GM12878 (cell line): ENCODE measurements at regions not wholly inside any gene's neighbourhood (a gene's known extent, or its start where the extent isn't known, plus 50 kb on each side); places are given as distances from the start of the nearest gene placed in this dataset.

Experiments used
- ATAC-seq: fragments of 200-7000 bp; cut with Tn5 transposase; 3 replicates; pipeline ENCODE4 v1.9.1; 2020; ENCODE audit warnings: mild to moderate bottlenecking, moderate library complexity
- BruUV-seq: library from RNA; stranded (reverse); fragments of 400-500 nt; replicated peaks from 2 replicates; lab custom pipeline; 2021; lab: Mats Ljungman, UMichigan
- CTCF ChIA-PET: fragments of 300-600 bp; sonication (Branson Sonifier 250); formaldehyde crosslinking; extraction: SDS; loops from one replicate; lab custom pipeline; 2021; ENCODE audit warnings: inconsistent platforms; lab: Yijun Ruan, JAX
- POLR2A ChIA-PET: fragments of 350-600 bp; formaldehyde crosslinking; extraction: SDS; loops from one replicate; lab custom pipeline; 2021; ENCODE audit warnings: inconsistent platforms; lab: Charles Lee
- RAD21 ChIA-PET: fragments of 300-600 bp; sonication (Branson Sonifier 250); formaldehyde crosslinking; loops from one replicate; lab custom pipeline; 2023; ENCODE audit warnings: antibody characterized with exemption; ENCODE audit not compliant: unreplicated experiment; lab: Charles Lee
- SMC1A ChIA-PET: fragments of 300-600 bp; sonication (Branson Sonifier 250); formaldehyde crosslinking; loops from one replicate; lab custom pipeline; 2023; ENCODE audit not compliant: unreplicated experiment, uncharacterized antibody; lab: Charles Lee
- DNase-seq: peaks from one replicate; pipeline ENCODE4 v3.0.0-alpha.2; 2011; ENCODE audit warnings: low read depth, low spot score
- FAIRE-seq: peaks from 3 replicates; lab custom pipeline; 2011; peaks lifted over from hg19 to GRCh38; lab: Jason Lieb, UNC
- H2AFZ ChIP-seq: 2 replicates; pipeline ENCODE4 v1.6.0; 2011; ENCODE audit warnings: low read depth, low read length, control low read depth; ENCODE audit not compliant: control insufficient read depth
- H3K27ac ChIP-seq: 2 replicates; pipeline ENCODE4 v1.5.1; 2011; ENCODE audit warnings: control low read depth; ENCODE audit not compliant: control insufficient read depth, insufficient read depth
- H3K27me3 ChIP-seq, 2 experiments: replicated peaks in 1 of 2; 2 replicates each; pipeline versions ENCODE4 v1.6.0 to v1.6.1; 2011; ENCODE audit warnings: low read length in 1 of 2; ENCODE audit not compliant: control insufficient read depth in 2 of 2, insufficient read depth in 2 of 2
- H3K36me3 ChIP-seq, 2 experiments: 2 replicates each; pipeline ENCODE4 v1.5.1; 2011; ENCODE audit warnings: low read length in 1 of 2; ENCODE audit not compliant: control insufficient read depth in 2 of 2, insufficient read depth in 2 of 2
- H3K4me1 ChIP-seq: 2 replicates; pipeline ENCODE4 v1.6.1; 2011; ENCODE audit warnings: mild to moderate bottlenecking, low read length, moderate library complexity, mixed read lengths; ENCODE audit not compliant: control insufficient read depth, insufficient read depth
- H3K4me2 ChIP-seq: 2 replicates; pipeline ENCODE4 v1.6.0; 2011; ENCODE audit warnings: control low read depth; ENCODE audit not compliant: control insufficient read depth, insufficient read depth
- H3K4me3 ChIP-seq: fragments of 200-600 bp; sonication (generic); 2 replicates; pipeline ENCODE4 v1.5.1; 2016
- H3K79me2 ChIP-seq: 2 replicates; pipeline ENCODE4 v1.6.0; 2011; ENCODE audit warnings: low read length; ENCODE audit not compliant: control insufficient read depth, insufficient read depth
- H3K9ac ChIP-seq: 2 replicates; pipeline ENCODE4 v1.8.0; 2011; ENCODE audit warnings: low read length, control low read depth, mixed read lengths; ENCODE audit not compliant: control insufficient read depth, insufficient read depth
- H3K9me3 ChIP-seq: replicated peaks from 3 replicates; pipeline ENCODE4 v1.5.1; 2011; ENCODE audit warnings: mild to moderate bottlenecking, low read length; ENCODE audit not compliant: control insufficient read depth, insufficient read depth
- H4K20me1 ChIP-seq: 2 replicates; pipeline ENCODE4 v1.6.0; 2011; ENCODE audit not compliant: control insufficient read depth, insufficient read depth
- BHLHE40 ChIP-seq, 2 experiments: fragments of 450-650 bp in 1 of 2; IDR thresholded peaks; 2 replicates each; pipeline ENCODE4 v1.6.1; 2011 to 2017; ENCODE audit warnings: low read depth in 2 of 2, borderline replicate concordance in 1 of 2, improper control_type of control experiment in 1 of 2, low read length in 1 of 2, mild to moderate bottlenecking in 1 of 2
- CHD4 ChIP-seq: fragments of 200-600 bp; sonication (generic); IDR thresholded peaks from 2 replicates; pipeline ENCODE4 v1.6.1; 2016; ENCODE audit warnings: mild to moderate bottlenecking
- EED ChIP-seq: sonication (generic); IDR thresholded peaks from 2 replicates; pipeline ENCODE4 v1.6.1; 2016; ENCODE audit warnings: antibody characterized with exemption, low read depth
- EP300 ChIP-seq, 2 experiments: fragments of 150-350 bp in 1 of 2; IDR thresholded peaks; 2 replicates each; pipeline ENCODE4 v1.6.1; 2011 to 2012; ENCODE audit warnings: low read depth in 2 of 2, low read length in 2 of 2, borderline replicate concordance in 1 of 2, improper control_type of control experiment in 1 of 2, inconsistent platforms in 1 of 2; ENCODE audit not compliant: control insufficient read depth in 1 of 2
- HCFC1 ChIP-seq: fragments of 150-350 bp; IDR thresholded peaks from 2 replicates; pipeline ENCODE4 v1.6.1; 2014; ENCODE audit warnings: low read length
- HDAC2 ChIP-seq: fragments of 200-600 bp; sonication (generic); IDR thresholded peaks from 2 replicates; pipeline ENCODE4 v1.6.1; 2017
- HDGF ChIP-seq: fragments of 450-650 bp; IDR thresholded peaks from 2 replicates; pipeline ENCODE4 v1.6.1; 2016; ENCODE audit warnings: antibody characterized with exemption
- NR2F1 ChIP-seq: fragments of 450-650 bp; conservative IDR thresholded peaks from 2 replicates; pipeline ENCODE4 v1.6.1; 2017; ENCODE audit warnings: mild to moderate bottlenecking
- RCOR1 ChIP-seq: conservative IDR thresholded peaks from 2 replicates; pipeline ENCODE4 v1.6.1; 2012; ENCODE audit warnings: low read depth, low read length, improper control_type of control experiment
- SREBF1 ChIP-seq: IDR thresholded peaks from 2 replicates; pipeline ENCODE4 v1.6.1; 2012; ENCODE audit warnings: mild to moderate bottlenecking, low read length
- SUZ12 ChIP-seq: fragments of 200-600 bp; sonication (generic); IDR thresholded peaks from one replicate; pipeline ENCODE4 v1.6.1; 2018; ENCODE audit warnings: antibody characterized with exemption, mild to moderate bottlenecking; ENCODE audit not compliant: unreplicated experiment
- TCF3 ChIP-seq: IDR thresholded peaks from 2 replicates; pipeline ENCODE4 v1.6.1; 2012; ENCODE audit warnings: low read depth, mild to moderate bottlenecking, low read length, borderline replicate concordance; ENCODE audit not compliant: insufficient read depth
- ZSCAN29 ChIP-seq: fragments of 450-650 bp; IDR thresholded peaks from 2 replicates; pipeline ENCODE4 v1.6.1; 2017; ENCODE audit warnings: mild to moderate bottlenecking, moderate library complexity
- WGBS: methylation state at CpG from one replicate; pipeline ENCODE4 v1.1.6; 2016; ENCODE audit warnings: low lambda C conversion rate; ENCODE audit not compliant: insufficient replicate concordance, insufficient coverage; ENCODE audit errors: missing lambda C conversion rate; 5-methylcytosine and 5-hydroxymethylcytosine counted together
- in situ Hi-C: fragments of 300-500 bp; cut with MboI; formaldehyde crosslinking; loops from 9 replicates; pipeline ENCODE4 v1.14.3; 2018; ENCODE audit warnings: mixed read lengths
- intact Hi-C: fragments of 100-400 bp; cut with micrococcal nuclease; formaldehyde crosslinking; loops from one replicate; pipeline ENCODE4 v1.14.2; 2022; ENCODE audit not compliant: unreplicated experiment
- TF ChIP-seq, protein P1 (sequence below): fragments of 450-650 bp; IDR thresholded peaks from 2 replicates; pipeline ENCODE4 v1.6.1; 2018; ENCODE audit warnings: mild to moderate bottlenecking, low read depth, moderate library complexity; ENCODE audit not compliant: partially characterized antibody
- TF ChIP-seq, protein P2 (sequence below): fragments of 450-650 bp; IDR thresholded peaks from 2 replicates; pipeline ENCODE4 v1.6.1; 2017; ENCODE audit warnings: low read depth, mild to moderate bottlenecking, moderate library complexity
- TF ChIP-seq, protein P3 (sequence below): fragments of 450-650 bp; formaldehyde crosslinking; IDR thresholded peaks from 2 replicates; pipeline ENCODE4 v1.4.0; 2022; ENCODE audit warnings: mild to moderate bottlenecking, moderate library complexity

DNA sequence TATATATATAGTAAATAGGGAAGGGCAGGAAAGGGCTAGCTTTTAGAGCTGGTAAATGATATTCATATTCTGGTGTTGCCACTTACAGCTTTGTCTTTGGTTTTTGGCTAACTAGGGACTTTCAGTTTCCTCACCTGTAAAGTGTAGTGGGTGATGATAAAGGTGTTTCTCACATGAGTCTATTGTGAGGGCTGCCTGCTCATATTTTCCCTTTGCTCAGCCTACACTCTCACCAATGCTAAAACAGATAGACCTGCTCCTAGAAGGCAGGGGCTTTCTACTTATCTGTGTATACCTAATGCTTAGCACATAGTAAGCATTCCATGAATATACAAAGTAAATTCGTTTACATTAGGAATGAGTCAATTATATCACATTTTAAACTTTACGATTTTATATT, 137.2 kb upstream of the HS3ST1 start:
- Histone ChIP-seq H3K4me1 (no peaks in the 10 kb centered on the region), H3K4me2 (no peak overlapping the region), H4K20me1 (no peaks in the 10 kb centered on the region), H3K9ac (no peak overlapping the region), H3K79me2 (no peaks in the 10 kb centered on the region), H3K36me3 (no peaks in the 10 kb centered on the region), H3K4me3 (no peak overlapping the region)
- CTCF ChIA-PET = no interaction called here
- in situ Hi-C loops (no loop called here), intact Hi-C loops (no loop called here)
- no peak for DNase-seq
- POLR2A ChIA-PET = interaction anchor here (0.7 kb wide), 1 partner anchor 22 kb away, joined by 3 read pairs; no protein-coding TSS in a partner anchor
- SMC1A ChIA-PET = interaction anchor here (0.6 to 1.0 kb wide), 3 partner anchors 20 to 68 kb away, joined by 3 read pairs; no protein-coding TSS in a partner anchor
- RAD21 ChIA-PET = interaction anchor here (1.1 kb wide), 1 partner anchor 892 kb away, joined by 3 read pairs; no protein-coding TSS in a partner anchor
- WGBS = 44% methylated on average over 2 of the region's 2 CpGs
- no TSS peak for BruUV-seq
- TF ChIP-seq BHLHE40 (IDR thresholded peaks at IDR 0.05; ENCODE audit: borderline replicate concordance in 1 of 2, low read depth in 2 of 2, low read length in 1 of 2) = peak; percentile 42 to 46; a peak in 2 of 4 replicates
- TF ChIP-seq, protein P1, sequence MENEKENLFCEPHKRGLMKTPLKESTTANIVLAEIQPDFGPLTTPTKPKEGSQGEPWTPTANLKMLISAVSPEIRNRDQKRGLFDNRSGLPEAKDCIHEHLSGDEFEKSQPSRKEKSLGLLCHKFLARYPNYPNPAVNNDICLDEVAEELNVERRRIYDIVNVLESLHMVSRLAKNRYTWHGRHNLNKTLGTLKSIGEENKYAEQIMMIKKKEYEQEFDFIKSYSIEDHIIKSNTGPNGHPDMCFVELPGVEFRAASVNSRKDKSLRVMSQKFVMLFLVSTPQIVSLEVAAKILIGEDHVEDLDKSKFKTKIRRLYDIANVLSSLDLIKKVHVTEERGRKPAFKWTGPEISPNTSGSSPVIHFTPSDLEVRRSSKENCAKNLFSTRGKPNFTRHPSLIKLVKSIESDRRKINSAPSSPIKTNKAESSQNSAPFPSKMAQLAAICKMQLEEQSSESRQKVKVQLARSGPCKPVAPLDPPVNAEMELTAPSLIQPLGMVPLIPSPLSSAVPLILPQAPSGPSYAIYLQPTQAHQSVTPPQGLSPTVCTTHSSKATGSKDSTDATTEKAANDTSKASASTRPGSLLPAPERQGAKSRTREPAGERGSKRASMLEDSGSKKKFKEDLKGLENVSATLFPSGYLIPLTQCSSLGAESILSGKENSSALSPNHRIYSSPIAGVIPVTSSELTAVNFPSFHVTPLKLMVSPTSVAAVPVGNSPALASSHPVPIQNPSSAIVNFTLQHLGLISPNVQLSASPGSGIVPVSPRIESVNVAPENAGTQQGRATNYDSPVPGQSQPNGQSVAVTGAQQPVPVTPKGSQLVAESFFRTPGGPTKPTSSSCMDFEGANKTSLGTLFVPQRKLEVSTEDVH = no peak
- TF ChIP-seq, protein P2, sequence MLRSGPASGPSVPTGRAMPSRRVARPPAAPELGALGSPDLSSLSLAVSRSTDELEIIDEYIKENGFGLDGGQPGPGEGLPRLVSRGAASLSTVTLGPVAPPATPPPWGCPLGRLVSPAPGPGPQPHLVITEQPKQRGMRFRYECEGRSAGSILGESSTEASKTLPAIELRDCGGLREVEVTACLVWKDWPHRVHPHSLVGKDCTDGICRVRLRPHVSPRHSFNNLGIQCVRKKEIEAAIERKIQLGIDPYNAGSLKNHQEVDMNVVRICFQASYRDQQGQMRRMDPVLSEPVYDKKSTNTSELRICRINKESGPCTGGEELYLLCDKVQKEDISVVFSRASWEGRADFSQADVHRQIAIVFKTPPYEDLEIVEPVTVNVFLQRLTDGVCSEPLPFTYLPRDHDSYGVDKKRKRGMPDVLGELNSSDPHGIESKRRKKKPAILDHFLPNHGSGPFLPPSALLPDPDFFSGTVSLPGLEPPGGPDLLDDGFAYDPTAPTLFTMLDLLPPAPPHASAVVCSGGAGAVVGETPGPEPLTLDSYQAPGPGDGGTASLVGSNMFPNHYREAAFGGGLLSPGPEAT = no peak
- TF ChIP-seq EED = no peak
- no peak for TF ChIP-seq SUZ12
- TF ChIP-seq HDAC2 = no peak
- no peak for TF ChIP-seq ZSCAN29
- TF ChIP-seq HCFC1 = no peak
- no peak for TF ChIP-seq SREBF1
- TF ChIP-seq EP300 (IDR thresholded peaks at IDR 0.05; ENCODE audit: borderline replicate concordance in 1 of 2, control insufficient read depth in 1 of 2, low read depth in 2 of 2, low read length in 2 of 2) = peak in 1 of 2 experiments; percentile 59; a peak in 1 of 4 replicates
- TF ChIP-seq, protein P3, sequence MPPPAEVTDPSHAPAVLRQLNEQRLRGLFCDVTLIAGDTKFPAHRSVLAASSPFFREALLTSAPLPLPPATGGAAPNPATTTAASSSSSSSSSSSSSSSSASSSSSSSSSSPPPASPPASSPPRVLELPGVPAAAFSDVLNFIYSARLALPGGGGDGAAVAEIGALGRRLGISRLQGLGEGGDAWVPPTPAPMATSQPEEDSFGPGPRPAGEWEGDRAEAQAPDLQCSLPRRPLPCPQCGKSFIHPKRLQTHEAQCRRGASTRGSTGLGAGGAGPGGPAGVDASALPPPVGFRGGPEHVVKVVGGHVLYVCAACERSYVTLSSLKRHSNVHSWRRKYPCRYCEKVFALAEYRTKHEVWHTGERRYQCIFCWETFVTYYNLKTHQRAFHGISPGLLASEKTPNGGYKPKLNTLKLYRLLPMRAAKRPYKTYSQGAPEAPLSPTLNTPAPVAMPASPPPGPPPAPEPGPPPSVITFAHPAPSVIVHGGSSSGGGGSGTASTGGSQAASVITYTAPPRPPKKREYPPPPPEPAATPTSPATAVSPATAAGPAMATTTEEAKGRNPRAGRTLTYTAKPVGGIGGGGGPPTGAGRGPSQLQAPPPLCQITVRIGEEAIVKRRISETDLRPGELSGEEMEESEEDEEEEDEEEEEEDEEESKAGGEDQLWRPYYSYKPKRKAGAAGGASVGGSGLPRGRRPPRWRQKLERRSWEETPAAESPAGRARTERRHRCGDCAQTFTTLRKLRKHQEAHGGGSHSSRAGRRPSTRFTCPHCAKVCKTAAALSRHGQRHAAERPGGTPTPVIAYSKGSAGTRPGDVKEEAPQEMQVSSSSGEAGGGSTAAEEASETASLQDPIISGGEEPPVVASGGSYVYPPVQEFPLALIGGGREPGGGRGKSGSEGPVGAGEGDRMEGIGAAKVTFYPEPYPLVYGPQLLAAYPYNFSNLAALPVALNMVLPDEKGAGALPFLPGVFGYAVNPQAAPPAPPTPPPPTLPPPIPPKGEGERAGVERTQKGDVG (CRISPR knock-in tag) = no peak
- TF ChIP-seq RCOR1 = no peak
- no peak for TF ChIP-seq NR2F1
- no peak for TF ChIP-seq HDGF
- no peak for TF ChIP-seq TCF3
- no peak for TF ChIP-seq CHD4
- TF ChIP-seq, all 136 proteins: peak for 2
- no peak overlapping the region for H2AFZ ChIP-seq
- FAIRE-seq (no peak), ATAC-seq (peak; percentile 78)
- no peak overlapping the region for H3K27ac ChIP-seq
- H3K27me3 ChIP-seq = no peaks in the 10 kb centered on the region
- H3K9me3 ChIP-seq = no peaks in the 10 kb centered on the region
